LNCAP (cell line): ENCODE measurements at regions not wholly inside any gene's neighbourhood (a gene's known extent, or its start where the extent isn't known, plus 50 kb on each side); places are given as distances from the start of the nearest gene placed in this dataset.

Experiments
- TF ChIP-seq, protein P1 (sequence below): fragments of 450-650 bp; IDR thresholded peaks from 2 replicates; pipeline ENCODE4 v1.5.1; 2017; ENCODE audit warnings: mild to moderate bottlenecking

DNA sequence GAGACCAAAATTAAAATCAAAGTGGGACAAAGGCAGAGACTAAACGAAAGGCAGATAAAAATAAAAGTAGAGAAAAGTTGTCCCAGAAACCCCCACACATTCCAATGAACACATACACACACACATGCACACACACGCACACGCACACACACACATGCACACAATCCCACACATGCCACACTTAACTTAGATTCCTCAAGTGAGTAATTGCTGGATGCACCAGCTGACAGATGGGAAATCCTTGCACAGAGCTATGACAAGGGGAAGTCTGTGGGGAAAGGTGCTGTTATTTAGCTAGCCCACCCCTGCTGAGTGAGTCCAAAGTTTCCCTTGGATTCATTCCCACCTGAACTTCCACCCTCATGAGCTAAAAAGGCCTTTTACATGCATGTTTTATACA is 233.9 kb downstream of the RAB28 start:
- TF ChIP-seq, protein P1, sequence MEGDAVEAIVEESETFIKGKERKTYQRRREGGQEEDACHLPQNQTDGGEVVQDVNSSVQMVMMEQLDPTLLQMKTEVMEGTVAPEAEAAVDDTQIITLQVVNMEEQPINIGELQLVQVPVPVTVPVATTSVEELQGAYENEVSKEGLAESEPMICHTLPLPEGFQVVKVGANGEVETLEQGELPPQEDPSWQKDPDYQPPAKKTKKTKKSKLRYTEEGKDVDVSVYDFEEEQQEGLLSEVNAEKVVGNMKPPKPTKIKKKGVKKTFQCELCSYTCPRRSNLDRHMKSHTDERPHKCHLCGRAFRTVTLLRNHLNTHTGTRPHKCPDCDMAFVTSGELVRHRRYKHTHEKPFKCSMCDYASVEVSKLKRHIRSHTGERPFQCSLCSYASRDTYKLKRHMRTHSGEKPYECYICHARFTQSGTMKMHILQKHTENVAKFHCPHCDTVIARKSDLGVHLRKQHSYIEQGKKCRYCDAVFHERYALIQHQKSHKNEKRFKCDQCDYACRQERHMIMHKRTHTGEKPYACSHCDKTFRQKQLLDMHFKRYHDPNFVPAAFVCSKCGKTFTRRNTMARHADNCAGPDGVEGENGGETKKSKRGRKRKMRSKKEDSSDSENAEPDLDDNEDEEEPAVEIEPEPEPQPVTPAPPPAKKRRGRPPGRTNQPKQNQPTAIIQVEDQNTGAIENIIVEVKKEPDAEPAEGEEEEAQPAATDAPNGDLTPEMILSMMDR = no peak

DNA sequence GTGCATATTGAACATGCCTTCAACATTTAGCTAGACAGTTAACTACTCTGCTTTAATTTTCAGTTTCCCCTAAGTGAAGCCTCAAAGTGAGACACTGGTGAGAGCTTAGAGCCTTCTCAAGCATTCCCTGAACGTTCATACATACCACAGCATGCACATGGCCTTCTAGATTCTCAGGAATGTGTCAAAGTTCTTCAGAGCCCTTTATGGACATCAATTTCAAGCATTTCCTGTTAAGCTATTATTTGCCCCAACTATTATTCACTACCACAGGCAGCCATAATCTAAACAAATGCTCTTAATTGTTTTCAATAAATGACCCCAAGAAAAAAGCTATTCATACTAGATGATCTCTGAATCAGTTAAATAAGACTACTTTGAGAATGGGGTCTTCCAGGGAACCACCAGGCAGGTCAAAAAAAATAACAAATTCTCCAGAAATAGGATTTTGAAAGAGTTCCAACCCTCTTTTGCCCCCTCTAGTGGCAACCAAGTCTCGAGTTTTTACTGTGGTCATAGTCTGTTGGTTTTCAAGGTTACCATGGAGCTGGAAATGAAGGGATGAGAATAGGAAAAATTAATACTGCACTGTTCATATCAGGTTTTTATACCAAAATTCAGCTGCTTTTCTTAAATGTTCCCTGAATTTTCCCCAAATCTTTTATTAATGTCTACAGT is 235.4 kb downstream of the RAB28 start:
- TF ChIP-seq, protein P1 = peak; percentile 29; the same call in 1 of the 2 replicates

DNA sequence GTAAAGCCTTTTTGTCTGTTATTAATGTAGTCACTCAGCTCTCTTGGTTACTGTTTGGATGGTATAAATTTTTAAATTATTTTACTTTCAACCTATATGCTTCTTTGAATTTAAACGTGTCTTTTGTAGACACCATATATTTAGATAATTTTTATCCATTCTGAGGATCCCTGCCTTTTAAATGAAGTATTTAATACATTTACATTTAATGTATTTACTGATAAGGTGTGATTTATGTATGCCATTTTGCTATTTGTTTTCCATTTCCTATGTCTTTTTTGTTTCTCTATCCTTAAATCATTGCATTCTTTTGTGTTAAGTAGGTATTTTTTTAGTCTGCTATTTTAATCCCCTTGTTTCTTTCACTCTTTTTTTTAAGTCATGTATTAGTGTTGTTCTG is 238.0 kb downstream of the RAB28 start:
- TF ChIP-seq, protein P1 = no peak

DNA sequence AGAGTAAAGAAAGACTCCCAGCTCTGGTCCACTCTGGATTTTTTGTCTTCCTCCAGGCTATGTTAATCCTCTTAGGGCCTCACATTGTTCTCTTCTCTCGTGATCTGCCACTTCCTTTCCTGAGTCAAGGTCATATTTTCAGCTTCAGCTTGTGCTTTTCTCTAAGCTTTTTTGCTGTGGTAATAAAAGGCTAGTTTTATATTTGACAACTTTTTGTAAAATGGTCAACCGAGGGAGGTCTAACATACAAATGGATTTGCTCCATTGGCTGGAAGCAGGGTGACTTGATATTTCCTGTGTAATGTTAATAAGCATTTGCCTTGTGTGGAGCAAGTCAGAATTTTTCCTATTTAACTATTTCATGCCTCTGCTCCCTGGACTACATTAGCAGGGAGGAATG is 239.7 kb downstream of the RAB28 start:
- TF ChIP-seq, protein P1 = no peak

DNA sequence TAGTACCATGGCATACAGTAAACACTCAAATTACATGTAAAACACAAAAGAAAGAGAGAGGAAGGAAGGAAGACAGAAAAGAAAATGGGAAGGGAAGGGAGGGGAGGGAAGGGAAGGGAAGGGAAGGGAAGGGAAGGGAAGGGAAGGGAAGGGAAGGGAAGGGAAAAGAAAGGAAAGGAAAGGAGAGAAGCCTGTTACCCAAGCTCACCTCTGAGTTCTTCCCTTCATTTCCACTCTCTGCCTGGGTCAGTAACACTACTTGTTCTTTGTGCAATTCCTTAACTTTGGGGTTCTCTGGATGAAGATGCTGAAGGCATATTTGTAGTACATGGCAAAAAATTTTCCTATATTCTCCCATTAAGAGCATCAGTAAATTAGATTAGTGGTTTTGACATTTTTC is 241.0 kb downstream of the RAB28 start:
- TF ChIP-seq, protein P1 = no peak

DNA sequence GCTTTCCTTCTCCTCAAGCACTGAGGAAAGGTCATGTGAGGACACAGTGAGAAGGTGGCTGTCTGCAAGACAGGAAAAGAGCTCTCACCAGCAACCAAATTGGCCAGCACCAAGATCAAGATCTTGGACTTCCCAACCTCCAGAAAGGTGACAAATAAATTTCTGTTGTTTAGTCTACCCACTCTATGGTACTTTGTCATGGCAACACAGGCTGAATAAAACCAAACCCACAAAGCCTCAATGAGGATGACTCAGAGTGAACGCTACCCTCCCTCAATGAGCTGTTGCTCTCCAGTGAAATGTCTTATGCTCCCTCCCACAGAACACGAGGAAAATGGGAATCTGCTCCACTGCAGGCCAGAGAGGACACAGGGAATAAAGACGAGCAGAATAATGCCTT is 244.1 kb downstream of the RAB28 start:
- TF ChIP-seq, protein P1 = no peak

DNA sequence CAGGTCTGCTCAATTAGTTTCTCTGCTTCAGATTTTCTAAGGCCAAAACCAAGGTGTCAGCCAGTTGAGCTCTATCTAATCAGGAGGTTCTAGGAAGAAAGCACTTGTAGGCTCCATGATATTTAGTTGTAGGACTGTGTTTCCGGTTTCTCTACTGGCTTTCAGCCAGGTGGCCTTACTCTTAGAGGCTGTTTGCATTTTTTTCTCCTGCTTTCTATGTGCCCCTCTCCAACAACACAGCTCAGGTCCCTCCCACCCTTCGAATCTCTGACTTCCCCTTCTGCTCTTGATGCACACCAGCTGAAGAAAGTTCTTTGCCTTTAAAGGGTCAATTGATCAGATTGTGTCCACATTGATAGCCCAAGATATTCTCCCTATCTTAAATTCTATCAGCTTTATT is 245.2 kb downstream of the RAB28 start:
- TF ChIP-seq, protein P1 = no peak

DNA sequence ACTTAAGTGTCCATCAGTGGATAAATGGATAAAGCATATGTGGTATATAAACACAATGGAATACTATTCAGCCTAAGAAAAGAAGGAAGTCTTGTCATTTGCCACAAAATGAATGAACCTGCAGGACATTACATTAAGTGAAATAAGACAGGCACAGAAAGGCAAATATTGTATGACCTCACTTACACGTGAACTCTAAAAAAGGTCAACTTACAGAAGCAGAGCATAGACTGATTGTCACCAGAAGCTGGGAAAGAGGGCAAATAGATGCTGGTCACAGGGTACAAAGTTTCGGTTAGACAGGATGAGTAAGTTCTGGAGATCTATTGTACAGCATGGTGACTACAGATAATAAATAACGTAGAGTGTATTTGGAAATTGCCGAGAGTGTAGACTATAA is 247.7 kb downstream of the RAB28 start:
- TF ChIP-seq, protein P1 = no peak
